Activated CD4-positive, alpha-beta T cell treated with anti-CD3 and anti-CD28 coated beads for 36 hours (primary cell): ENCODE measurements at regions not wholly inside any gene's neighbourhood (a gene's known extent, or its start where the extent isn't known, plus 50 kb on each side); places are given as distances from the start of the nearest gene placed in this dataset.

Experiments
- ATAC-seq: fragments of 200-7000 bp; cut with Tn5 transposase; one replicate; pipeline ENCODE4 v1.10.0; 2021; ENCODE audit warnings: mild to moderate bottlenecking, moderate library complexity
- CTCF ChIA-PET: fragments of 350-600 bp; sonication (Branson Sonifier 250); formaldehyde crosslinking; loops from one replicate; lab custom pipeline; 2021; ENCODE audit warnings: antibody characterized with exemption; lab: Charles Lee
- POLR2A ChIA-PET: fragments of 350-600 bp; sonication (Branson Sonifier 250); formaldehyde crosslinking; loops from one replicate; lab custom pipeline; 2021; ENCODE audit warnings: antibody characterized with exemption, inconsistent platforms; lab: Charles Lee
- DNase-seq: peaks from one replicate; pipeline ENCODE4 v3.0.0-alpha.2; 2020
- H3K27ac Mint-ChIP-seq: one replicate; pipeline ENCODE4 v1.8.0; 2021; ENCODE audit warnings: mixed read lengths
- H3K27me3 Mint-ChIP-seq: one replicate; pipeline ENCODE4 v1.8.0; 2021; ENCODE audit warnings: mixed read lengths
- H3K36me3 Mint-ChIP-seq: one replicate; pipeline ENCODE4 v1.8.0; 2021; ENCODE audit warnings: low read depth, mixed read lengths
- H3K4me1 Mint-ChIP-seq: one replicate; pipeline ENCODE4 v1.8.0; 2021; ENCODE audit warnings: mixed read lengths
- H3K4me3 Mint-ChIP-seq: one replicate; pipeline ENCODE4 v1.8.0; 2021; ENCODE audit warnings: mild to moderate bottlenecking, moderate library complexity, mixed read lengths
- H3K9me3 Mint-ChIP-seq: one replicate; pipeline ENCODE4 v1.8.0; 2021; ENCODE audit warnings: low read depth, mixed read lengths
- intact Hi-C, 2 experiments: fragments of 100-400 bp; cut with DNase I in 1 of 2; cut with micrococcal nuclease in 1 of 2; formaldehyde crosslinking; loops; one replicate each; pipeline versions ENCODE4 v1.14.2 to v1.15.1; 2022 to 2024; cut with DNase I, micrococcal nuclease

GRCh38 chr10:69703256-69703655, 73.2 kb downstream of the FAM241B start:
- POLR2A ChIA-PET, result no interaction called here
- no peak for DNase-seq
- Mint-ChIP-seq H3K9me3 (peaks cover 11% of the 10 kb centered on the region), H3K27ac (no peak overlapping the region), H3K4me3 (no peak overlapping the region), H3K36me3 (no peaks in the 10 kb centered on the region), H3K27me3 (peaks cover 41% of the 10 kb centered on the region), H3K4me1 (peaks cover 5% of the 10 kb centered on the region)
- intact Hi-C loops, result no loop called here
- no peak for ATAC-seq
- CTCF ChIA-PET, result no interaction called here

GRCh38 chr10:69703766-69704630, 74.0 kb downstream of the FAM241B start:
- intact Hi-C loops, result no loop called here
- Mint-ChIP-seq H3K9me3 (peaks cover 11% of the 10 kb centered on the region), H3K27ac (no peak overlapping the region), H3K27me3 (peaks cover 42% of the 10 kb centered on the region), H3K36me3 (no peaks in the 10 kb centered on the region), H3K4me3 (no peak overlapping the region), H3K4me1 (peaks cover 5% of the 10 kb centered on the region)
- ChIA-PET CTCF (no interaction called here), POLR2A (no interaction called here)
- ATAC-seq, result peak; percentile 30
- DNase-seq, result no peak

GRCh38 chr10:69709366-69709941, 79.4 kb downstream of the FAM241B start:
- Mint-ChIP-seq H3K9me3 (peaks cover 1% of the 10 kb centered on the region), H3K27me3 (peaks cover 24% of the 10 kb centered on the region), H3K4me1 (no peaks in the 10 kb centered on the region), H3K36me3 (no peaks in the 10 kb centered on the region), H3K27ac (no peak overlapping the region), H3K4me3 (no peak overlapping the region)
- intact Hi-C loops, result no loop called here
- DNase-seq (no peak), ATAC-seq (no peak)
- POLR2A ChIA-PET, result no interaction called here
- CTCF ChIA-PET, result no interaction called here

DNA sequence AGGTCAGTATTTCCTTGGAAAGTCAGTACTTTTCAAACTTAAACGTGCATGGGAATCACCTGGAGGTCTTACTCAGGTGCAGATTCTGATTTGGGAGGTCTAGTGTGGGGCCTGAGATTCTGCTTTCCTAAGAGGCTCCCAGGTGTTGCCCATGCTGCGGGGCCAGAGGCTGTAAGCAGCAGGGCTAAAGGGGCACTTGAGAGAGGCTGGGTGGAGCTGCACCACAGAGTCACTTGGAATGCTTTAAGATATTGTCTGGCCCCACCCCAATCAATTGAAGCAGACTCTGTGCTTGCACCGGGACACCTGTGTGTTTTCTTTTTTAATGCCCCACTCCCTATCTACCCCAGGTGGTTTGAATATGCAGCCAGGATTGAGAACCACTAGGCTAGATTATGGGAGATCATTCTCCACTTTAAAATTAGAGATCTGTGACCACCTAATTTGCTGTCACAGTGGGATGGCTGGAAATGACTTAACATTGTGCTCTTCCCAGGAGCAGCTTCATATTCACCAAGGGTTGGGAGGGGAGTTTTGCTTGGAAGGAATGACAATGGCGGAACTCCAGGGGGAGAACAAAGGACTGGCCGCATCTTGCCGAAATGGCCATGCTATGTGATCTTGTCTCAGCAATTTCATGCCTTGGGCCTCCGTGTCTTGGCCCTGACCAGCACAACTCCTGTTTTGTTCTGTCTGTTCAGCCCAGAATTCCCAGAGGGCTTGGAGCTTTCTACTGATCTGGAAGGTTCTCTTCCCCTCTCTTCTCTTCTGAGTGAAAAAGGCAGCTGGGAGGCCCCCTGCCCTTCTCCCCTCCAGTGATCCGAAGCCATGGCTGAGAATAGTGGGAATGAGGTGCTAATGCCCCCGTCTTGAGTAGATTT, 80.2 kb downstream of the FAM241B start:
- Mint-ChIP-seq H3K4me3 (no peak overlapping the region), H3K27me3 (peaks cover 22% of the 10 kb centered on the region), H3K9me3 (no peaks in the 10 kb centered on the region), H3K27ac (no peak overlapping the region), H3K36me3 (no peaks in the 10 kb centered on the region), H3K4me1 (no peaks in the 10 kb centered on the region)
- ATAC-seq, result no peak
- ChIA-PET POLR2A (no interaction called here), CTCF (interaction anchor here (0.6 kb wide), 1 partner anchor 91 kb away, joined by 3 read pairs; no protein-coding TSS in a partner anchor)
- DNase-seq, result no peak
- intact Hi-C loops, result no loop called here

GRCh38 chr10:69712342-69712741, 82.3 kb downstream of the FAM241B start:
- ChIA-PET CTCF (interaction anchor here (0.7 kb wide), 1 partner anchor 220 kb away, joined by 4 read pairs; no protein-coding TSS in a partner anchor), POLR2A (interaction anchor here (0.6 kb wide), 1 partner anchor 381 kb away, joined by 4 read pairs; no protein-coding TSS in a partner anchor)
- DNase-seq (no peak), ATAC-seq (no peak)
- H3K9me3 Mint-ChIP-seq, result no peaks in the 10 kb centered on the region
- H3K36me3 Mint-ChIP-seq, result no peaks in the 10 kb centered on the region
- no peaks in the 10 kb centered on the region for H3K4me1 Mint-ChIP-seq
- no peak overlapping the region for H3K4me3 Mint-ChIP-seq
- H3K27ac Mint-ChIP-seq, result no peak overlapping the region
- intact Hi-C loops, result no loop called here
- peaks cover 13% of the 10 kb centered on the region for H3K27me3 Mint-ChIP-seq

DNA sequence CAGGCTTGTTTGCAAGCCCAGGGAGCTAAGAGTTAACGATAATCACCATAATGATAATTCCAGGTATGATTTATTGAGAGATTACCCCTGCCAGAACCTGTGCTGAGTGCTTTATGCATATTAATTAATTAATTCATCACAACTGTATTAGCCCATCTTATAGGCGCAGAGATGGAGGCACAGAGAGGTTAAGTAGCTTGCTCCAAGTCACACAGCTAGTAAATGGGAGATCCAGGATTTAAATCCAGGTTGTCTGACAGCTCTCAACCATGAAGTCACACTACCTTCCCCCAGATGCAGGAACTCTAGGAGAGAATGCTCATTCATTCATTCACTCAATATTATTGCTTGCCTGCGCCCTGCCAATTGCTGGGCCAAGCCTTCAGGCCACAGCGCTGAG, 84.5 kb downstream of the FAM241B start:
- peaks cover 2% of the 10 kb centered on the region for H3K27me3 Mint-ChIP-seq
- DNase-seq (no peak), ATAC-seq (no peak)
- ChIA-PET CTCF (interaction anchor here (0.6 to 5.6 kb wide), 11 partner anchors 9 to 380 kb away, joined by 3 to 44 read pairs (median 4); no protein-coding TSS in a partner anchor), POLR2A (interaction anchor here (0.6 kb wide), 1 partner anchor 513 kb away, joined by 3 read pairs; no protein-coding TSS in a partner anchor)
- H3K4me3 Mint-ChIP-seq, result no peak overlapping the region
- no peaks in the 10 kb centered on the region for H3K4me1 Mint-ChIP-seq
- no peaks in the 10 kb centered on the region for H3K9me3 Mint-ChIP-seq
- no peak overlapping the region for H3K27ac Mint-ChIP-seq
- intact Hi-C loops, result no loop called here
- H3K36me3 Mint-ChIP-seq, result no peaks in the 10 kb centered on the region

- Mint-ChIP-seq H3K4me1 (no peaks in the 10 kb centered on the region), H3K27ac (no peak overlapping the region), H3K27me3 (peaks cover 2% of the 10 kb centered on the region), H3K4me3 (no peak overlapping the region), H3K36me3 (no peaks in the 10 kb centered on the region), H3K9me3 (no peaks in the 10 kb centered on the region)
- POLR2A ChIA-PET, result interaction anchor here (0.6 to 1.1 kb wide), 2 partner anchors 78 to 512 kb away, joined by 3 read pairs; no protein-coding TSS in a partner anchor
- intact Hi-C loops, result loop anchor here in 1 of 2 experiments (5.0 kb wide), 1 partner anchor 198 kb away; no protein-coding TSS in a partner anchor
- ATAC-seq (no peak), DNase-seq (no peak)
- CTCF ChIA-PET, result interaction anchor here (0.6 to 5.6 kb wide), 15 partner anchors 9 to 200 kb away, joined by 3 to 44 read pairs (median 4); no protein-coding TSS in a partner anchor
These were observed 85.3 kb downstream of the FAM241B start for GRCh38 chr10:69715156-69715898.

- H3K36me3 Mint-ChIP-seq, result no peaks in the 10 kb centered on the region
- H3K27me3 Mint-ChIP-seq, result peaks cover 2% of the 10 kb centered on the region
- intact Hi-C loops, result loop anchor here in 1 of 2 experiments (5.0 kb wide), 1 partner anchor 199 kb away; no protein-coding TSS in a partner anchor
- DNase-seq (no peak), ATAC-seq (no peak)
- POLR2A ChIA-PET, result interaction anchor here (1.1 kb wide), 1 partner anchor 79 kb away, joined by 3 read pairs; no protein-coding TSS in a partner anchor
- no peaks in the 10 kb centered on the region for H3K4me1 Mint-ChIP-seq
- no peaks in the 10 kb centered on the region for H3K9me3 Mint-ChIP-seq
- H3K27ac Mint-ChIP-seq, result no peak overlapping the region
- H3K4me3 Mint-ChIP-seq, result no peak overlapping the region
- CTCF ChIA-PET, result interaction anchor here (0.6 to 5.6 kb wide), 26 partner anchors 9 to 732 kb away, joined by 3 to 44 read pairs (median 4); no protein-coding TSS in a partner anchor
These were observed 85.7 kb upstream of the COL13A1 start for GRCh38 chr10:69715899-69716606.

DNA sequence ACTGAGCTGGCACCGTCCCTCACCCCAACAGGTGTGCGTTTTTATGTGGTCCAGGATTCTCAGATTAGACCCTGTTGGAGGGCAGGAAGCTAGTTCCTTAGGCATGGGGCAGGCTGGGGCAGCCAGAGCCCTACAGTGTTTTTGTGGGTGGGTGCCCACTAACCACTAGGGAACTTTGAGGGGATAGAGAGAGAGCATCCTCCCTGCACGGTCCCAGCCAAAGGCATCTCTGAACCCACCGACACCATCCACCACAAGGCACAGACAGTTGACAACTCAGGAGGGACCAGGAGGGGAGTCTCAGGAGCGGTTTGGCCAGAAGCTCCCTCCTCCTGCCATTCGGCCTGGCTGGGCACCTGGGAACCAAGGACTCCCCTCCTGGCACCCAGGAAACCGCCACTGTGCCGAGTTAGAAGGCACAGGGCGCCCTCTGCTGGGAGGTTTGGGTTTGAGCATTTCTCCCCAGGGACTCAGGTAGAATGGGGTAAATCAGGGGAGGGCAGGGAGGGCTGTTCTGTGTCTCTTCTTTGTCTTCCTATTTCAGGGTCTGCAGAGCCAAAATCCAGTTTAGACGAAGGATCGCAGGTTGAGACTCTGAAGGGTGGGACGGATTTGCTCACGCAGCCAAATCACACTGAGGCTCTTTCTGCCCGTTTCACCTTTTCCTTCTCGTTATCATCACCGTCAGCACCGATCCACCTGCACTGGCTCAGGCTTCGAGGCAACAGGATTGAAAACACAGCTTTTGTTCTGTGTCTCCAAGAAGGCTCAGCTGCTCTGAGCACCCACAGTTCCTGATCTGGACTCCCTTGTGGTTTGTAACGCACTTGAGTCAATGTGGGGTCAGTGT, 84.8 kb upstream of the COL13A1 start:
- Mint-ChIP-seq H3K27ac (no peak overlapping the region), H3K4me3 (no peak overlapping the region), H3K9me3 (no peaks in the 10 kb centered on the region), H3K27me3 (no peaks in the 10 kb centered on the region), H3K4me1 (no peaks in the 10 kb centered on the region), H3K36me3 (no peaks in the 10 kb centered on the region)
- intact Hi-C loops, result loop anchor here (1.0 to 5.0 kb wide), 4 partner anchors 22 to 202 kb away; no protein-coding TSS in a partner anchor
- ChIA-PET POLR2A (interaction anchor here (1.1 kb wide), 1 partner anchor 79 kb away, joined by 3 read pairs; no protein-coding TSS in a partner anchor), CTCF (interaction anchor here (0.6 to 5.6 kb wide), 17 partner anchors 8 to 606 kb away, joined by 3 to 44 read pairs (median 4); no protein-coding TSS in a partner anchor)
- DNase-seq, result peak; percentile 82
- peak; percentile 69 for ATAC-seq
